ENCODE measurements at regions not wholly inside any gene's neighbourhood (a gene's known extent, or its start where the extent isn't known, plus 50 kb on each side); places are given as distances from the start of the nearest gene placed in this dataset.

GRCh38 chr3:132119531-132119930, 84.7 kb upstream of the CPNE4 start:
- no peak for DNase-seq (ENCODE audit: low spot score)
- H3K27me3 ChIP-seq (ENCODE audit: control insufficient read depth in 4 of 4, insufficient read depth in 4 of 4, low read length in 3 of 4) = no peaks in the 10 kb centered on the region
- H3K9ac ChIP-seq (ENCODE audit: low read depth in 1 of 2, low read length in 2 of 2) = no peak overlapping the region
- no peak for TF ChIP-seq FOXA2 (IDR thresholded peaks at IDR 0.05)
- TF ChIP-seq GABPA (IDR thresholded peaks at IDR 0.05 in 1 of 2, conservative IDR thresholded peaks at IDR 0.05 in 1 of 2) = no peak
- TF ChIP-seq ATF3 (IDR thresholded peaks at IDR 0.05) = no peak
- TF ChIP-seq SP1 (IDR thresholded peaks at IDR 0.05) = no peak
- TF ChIP-seq RAD21 (IDR thresholded peaks at IDR 0.05) = no peak
- no peak for TF ChIP-seq ZBTB33 (IDR thresholded peaks at IDR 0.05)
- TF ChIP-seq MAX (IDR thresholded peaks at IDR 0.05) = no peak
- no peak for TF ChIP-seq REST (IDR thresholded peaks at IDR 0.05)
- TF ChIP-seq RXRA (IDR thresholded peaks at IDR 0.05) = no peak
- TF ChIP-seq TAF1 (conservative IDR thresholded peaks at IDR 0.05) = no peak
- TF ChIP-seq FOXA1 (IDR thresholded peaks at IDR 0.05) = no peak
- TF ChIP-seq JUND (IDR thresholded peaks at IDR 0.05) = no peak
- no peak for TF ChIP-seq HNF4G (IDR thresholded peaks at IDR 0.05)
- no peak for TF ChIP-seq NR2F2 (IDR thresholded peaks at IDR 0.05)
- TF ChIP-seq HNF4A (conservative IDR thresholded peaks at IDR 0.05) = no peak
- TF ChIP-seq YY1 (IDR thresholded peaks at IDR 0.05) = no peak
- no peak for TF ChIP-seq CTCF (IDR thresholded peaks at IDR 0.05; ENCODE audit: low read depth, low read length, missing input control)
- TF ChIP-seq EGR1 (IDR thresholded peaks at IDR 0.05; ENCODE audit: low read depth in 2 of 2) = no peak
- whole genome bisulfite sequencing = 37% methylated on average over 1 of the region's 1 CpG
- H3K4me1 ChIP-seq (ENCODE audit: control insufficient read depth in 4 of 4, insufficient read depth in 4 of 4, low read length in 3 of 4) = no peaks in the 10 kb centered on the region
- no peak overlapping the region for H3K4me3 ChIP-seq (ENCODE audit: low read depth in 1 of 3, low read length in 3 of 3)
- H3K36me3 ChIP-seq (ENCODE audit: control insufficient read depth in 4 of 4, insufficient read depth in 3 of 4, low read depth in 1 of 4, low read length in 3 of 4) = no peaks in the 10 kb centered on the region
- H3K27ac ChIP-seq (ENCODE audit: low read depth in 1 of 2, low read length in 2 of 2) = no peak overlapping the region
- H3K9me3 ChIP-seq (ENCODE audit: control insufficient read depth in 4 of 4, low read length in 3 of 4) = peaks cover 0 to 2% (median 0%) of the 10 kb centered on the region in 4 donors

Data from liver (tissue), 8 donors.